ENCODE measurements at regions not wholly inside any gene's neighbourhood (a gene's known extent, or its start where the extent isn't known, plus 50 kb on each side); places are given as distances from the start of the nearest gene placed in this dataset.

GRCh38 chr5:3475674-3476073, 120.0 kb upstream of the IRX1 start:
- TF ChIP-seq ZZZ3 (IDR thresholded peaks at IDR 0.05; ENCODE audit: control insufficient read depth, insufficient read length, low read depth), result no peak
- TF ChIP-seq FOXM1 (IDR thresholded peaks at IDR 0.05; ENCODE audit: low read depth, low read length), result no peak
- no peak for TF ChIP-seq RAD51 (IDR thresholded peaks at IDR 0.05)
- no peak for TF ChIP-seq SMC3 (IDR thresholded peaks at IDR 0.05; ENCODE audit: borderline replicate concordance, low read length)
- no peak for TF ChIP-seq ZNF274 (IDR thresholded peaks at IDR 0.05; ENCODE audit: insufficient read depth, insufficient read length)
- TF ChIP-seq CTCF (IDR thresholded peaks at IDR 0.05 in 2 of 3, conservative IDR thresholded peaks at IDR 0.05 in 1 of 3; ENCODE audit: control insufficient read depth in 2 of 3, extremely low read depth in 1 of 3, insufficient read depth in 1 of 3, low read depth in 3 of 3, low read length in 3 of 3), result no peak
- TF ChIP-seq MXI1 (IDR thresholded peaks at IDR 0.05; ENCODE audit: low read depth, low read length), result no peak
- no peak for TF ChIP-seq NBN (IDR thresholded peaks at IDR 0.05)
- TF ChIP-seq FOXK2 (IDR thresholded peaks at IDR 0.05), result no peak
- TF ChIP-seq BACH1 (IDR thresholded peaks at IDR 0.05; ENCODE audit: borderline replicate concordance), result no peak
